GM23338 (cell line): ENCODE measurements at regions not wholly inside any gene's neighbourhood (a gene's known extent, or its start where the extent isn't known, plus 50 kb on each side); places are given as distances from the start of the nearest gene placed in this dataset.

Experiments
- ATAC-seq: fragments of 200-7000 bp; cut with Tn5 transposase; 3 replicates; pipeline ENCODE4 v1.9.1; 2020
- DNase-seq: peaks from one replicate; pipeline ENCODE4 v3.0.0-alpha.2; 2015; ENCODE audit warnings: low spot score
- H2AFZ ChIP-seq: fragments of 200-600 bp; sonication (generic); 2 replicates; pipeline ENCODE4 v1.8.0; 2016; ENCODE audit warnings: antibody characterized with exemption, mild to moderate bottlenecking, moderate library complexity
- H3F3A ChIP-seq: fragments of 200-600 bp; sonication (generic); replicated peaks from 2 replicates; pipeline ENCODE4 v1.8.0; 2017; ENCODE audit warnings: antibody characterized with exemption, mixed run types, low read depth
- H3K27ac ChIP-seq: fragments of 200-600 bp; sonication (generic); 2 replicates; pipeline ENCODE4 v1.6.1; 2016; ENCODE audit warnings: low read depth
- H3K27me3 ChIP-seq: fragments of 200-600 bp; sonication (generic); 2 replicates; pipeline ENCODE4 v1.8.0; 2016; ENCODE audit warnings: mild to moderate bottlenecking, mixed run types, moderate library complexity; ENCODE audit not compliant: insufficient read depth
- H3K36me3 ChIP-seq: fragments of 200-600 bp; sonication (generic); 2 replicates; pipeline ENCODE4 v1.8.0; 2016; ENCODE audit warnings: mild to moderate bottlenecking; ENCODE audit not compliant: insufficient read depth
- H3K4me1 ChIP-seq: fragments of 200-600 bp; sonication (generic); 2 replicates; pipeline ENCODE4 v1.8.0; 2016; ENCODE audit warnings: mild to moderate bottlenecking, moderate library complexity; ENCODE audit not compliant: insufficient read depth
- H3K4me2 ChIP-seq: fragments of 200-600 bp; sonication (generic); 2 replicates; pipeline ENCODE4 v1.7.1; 2017; ENCODE audit warnings: mixed run types
- H3K4me3 ChIP-seq: fragments of 200-600 bp; sonication (generic); 2 replicates; pipeline ENCODE4 v1.6.1; 2016; ENCODE audit warnings: mixed run types
- H3K79me2 ChIP-seq: fragments of 200-600 bp; sonication (generic); replicated peaks from 2 replicates; pipeline ENCODE4 v1.8.0; 2017; ENCODE audit warnings: mild to moderate bottlenecking; ENCODE audit not compliant: insufficient read depth
- H3K9me2 ChIP-seq: fragments of 200-600 bp; sonication (generic); 2 replicates; pipeline ENCODE4 v1.8.0; 2017; ENCODE audit not compliant: insufficient read depth
- H4K20me1 ChIP-seq: fragments of 200-600 bp; sonication (generic); replicated peaks from 2 replicates; pipeline ENCODE4 v1.8.0; 2017; ENCODE audit warnings: mild to moderate bottlenecking; ENCODE audit not compliant: insufficient read depth
- H3K27ac Mint-ChIP-seq: 2 replicates; pipeline ENCODE4 v1.8.0; 2020; ENCODE audit warnings: inconsistent platforms, mild to moderate bottlenecking, moderate library complexity, mixed read lengths
- H3K27me3 Mint-ChIP-seq: 3 replicates; pipeline ENCODE4 v1.8.0; 2022; ENCODE audit warnings: low read depth, mild to moderate bottlenecking, moderate library complexity, mixed read lengths, inconsistent platforms; ENCODE audit not compliant: insufficient read depth, poor library complexity
- H3K36me3 Mint-ChIP-seq: 3 replicates; pipeline ENCODE4 v1.8.0; 2021; ENCODE audit warnings: low read depth, mild to moderate bottlenecking, inconsistent platforms, moderate library complexity, mixed read lengths
- H3K4me1 Mint-ChIP-seq: 3 replicates; pipeline ENCODE4 v1.8.0; 2020; ENCODE audit warnings: mild to moderate bottlenecking, inconsistent platforms, mixed read lengths
- H3K4me3 Mint-ChIP-seq: 3 replicates; pipeline ENCODE4 v1.8.0; 2021; ENCODE audit warnings: moderate library complexity, mild to moderate bottlenecking, inconsistent platforms, mixed read lengths
- H3K9me3 Mint-ChIP-seq: 3 replicates; pipeline ENCODE4 v1.8.0; 2020; ENCODE audit warnings: moderate library complexity, mild to moderate bottlenecking, inconsistent platforms, mixed read lengths
- EZH2 ChIP-seq: fragments of 200-600 bp; sonication (generic); IDR thresholded peaks from one replicate; pipeline ENCODE4 v1.8.0; 2017; ENCODE audit warnings: antibody characterized with exemption, mild to moderate bottlenecking, low read depth; ENCODE audit not compliant: unreplicated experiment
- POLR2AphosphoS5 ChIP-seq: IDR thresholded peaks from 2 replicates; pipeline ENCODE4 v1.6.1; 2016; ENCODE audit warnings: antibody characterized with exemption, low read depth
- STAT1 ChIP-seq: IDR thresholded peaks from one replicate; pipeline ENCODE4 v1.6.1; 2016; ENCODE audit warnings: antibody characterized with exemption; ENCODE audit not compliant: unreplicated experiment
- ZNF331 ChIP-seq: fragments of 250-450 bp; sonication (Bioruptor Pico); IDR thresholded peaks from 2 replicates; pipeline ENCODE4 v1.5.0; 2020; ENCODE audit warnings: low read depth, mild to moderate bottlenecking, moderate library complexity
- TF ChIP-seq, protein P1 (sequence below): IDR thresholded peaks from one replicate; pipeline ENCODE4 v1.6.1; 2018; ENCODE audit warnings: antibody characterized with exemption; ENCODE audit not compliant: unreplicated experiment
- TF ChIP-seq, protein P2 (sequence below): IDR thresholded peaks from 2 replicates; pipeline ENCODE4 v1.6.1; 2016; ENCODE audit warnings: antibody characterized with exemption
- TF ChIP-seq, protein P3 (sequence below): fragments of 250-450 bp; sonication (Bioruptor Pico); IDR thresholded peaks from 2 replicates; pipeline ENCODE4 v1.5.0; 2020; ENCODE audit warnings: mild to moderate bottlenecking, moderate library complexity
- TF ChIP-seq, protein P4 (sequence below), 2 experiments: fragments of 200-600 bp in 1 of 2; sonication (generic) in 1 of 2; conservative IDR thresholded peaks; 2 replicates each; pipeline versions ENCODE4 v1.5.1 to v1.6.1; 2016 to 2017; ENCODE audit warnings: antibody characterized with exemption in 2 of 2, low read depth in 2 of 2, mild to moderate bottlenecking in 2 of 2, moderate library complexity in 1 of 2

DNA sequence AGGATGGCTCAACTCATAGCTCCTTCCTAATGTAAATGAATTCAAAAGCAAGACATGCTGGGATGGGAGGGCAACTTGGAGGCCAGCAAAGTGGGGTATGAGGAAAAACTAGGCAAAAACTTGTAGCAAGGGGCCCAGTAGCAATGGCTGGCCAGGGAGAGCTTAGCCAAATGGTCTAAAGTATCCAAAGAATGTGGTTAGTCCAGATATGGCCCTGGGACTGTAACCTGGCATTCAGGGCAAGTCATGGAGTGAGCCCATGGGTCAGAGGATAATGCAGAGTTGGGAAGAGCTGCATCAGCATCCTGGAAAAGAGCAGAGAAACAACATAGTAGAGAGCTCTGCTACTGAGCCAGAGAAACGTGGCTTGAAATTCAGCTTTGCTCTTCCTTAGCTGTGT is 191.7 kb downstream of the SUCLA2 start (continued):
- TF ChIP-seq, protein P1, sequence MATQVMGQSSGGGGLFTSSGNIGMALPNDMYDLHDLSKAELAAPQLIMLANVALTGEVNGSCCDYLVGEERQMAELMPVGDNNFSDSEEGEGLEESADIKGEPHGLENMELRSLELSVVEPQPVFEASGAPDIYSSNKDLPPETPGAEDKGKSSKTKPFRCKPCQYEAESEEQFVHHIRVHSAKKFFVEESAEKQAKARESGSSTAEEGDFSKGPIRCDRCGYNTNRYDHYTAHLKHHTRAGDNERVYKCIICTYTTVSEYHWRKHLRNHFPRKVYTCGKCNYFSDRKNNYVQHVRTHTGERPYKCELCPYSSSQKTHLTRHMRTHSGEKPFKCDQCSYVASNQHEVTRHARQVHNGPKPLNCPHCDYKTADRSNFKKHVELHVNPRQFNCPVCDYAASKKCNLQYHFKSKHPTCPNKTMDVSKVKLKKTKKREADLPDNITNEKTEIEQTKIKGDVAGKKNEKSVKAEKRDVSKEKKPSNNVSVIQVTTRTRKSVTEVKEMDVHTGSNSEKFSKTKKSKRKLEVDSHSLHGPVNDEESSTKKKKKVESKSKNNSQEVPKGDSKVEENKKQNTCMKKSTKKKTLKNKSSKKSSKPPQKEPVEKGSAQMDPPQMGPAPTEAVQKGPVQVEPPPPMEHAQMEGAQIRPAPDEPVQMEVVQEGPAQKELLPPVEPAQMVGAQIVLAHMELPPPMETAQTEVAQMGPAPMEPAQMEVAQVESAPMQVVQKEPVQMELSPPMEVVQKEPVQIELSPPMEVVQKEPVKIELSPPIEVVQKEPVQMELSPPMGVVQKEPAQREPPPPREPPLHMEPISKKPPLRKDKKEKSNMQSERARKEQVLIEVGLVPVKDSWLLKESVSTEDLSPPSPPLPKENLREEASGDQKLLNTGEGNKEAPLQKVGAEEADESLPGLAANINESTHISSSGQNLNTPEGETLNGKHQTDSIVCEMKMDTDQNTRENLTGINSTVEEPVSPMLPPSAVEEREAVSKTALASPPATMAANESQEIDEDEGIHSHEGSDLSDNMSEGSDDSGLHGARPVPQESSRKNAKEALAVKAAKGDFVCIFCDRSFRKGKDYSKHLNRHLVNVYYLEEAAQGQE: no peak
- TF ChIP-seq EZH2: no peak
- TF ChIP-seq, protein P2, sequence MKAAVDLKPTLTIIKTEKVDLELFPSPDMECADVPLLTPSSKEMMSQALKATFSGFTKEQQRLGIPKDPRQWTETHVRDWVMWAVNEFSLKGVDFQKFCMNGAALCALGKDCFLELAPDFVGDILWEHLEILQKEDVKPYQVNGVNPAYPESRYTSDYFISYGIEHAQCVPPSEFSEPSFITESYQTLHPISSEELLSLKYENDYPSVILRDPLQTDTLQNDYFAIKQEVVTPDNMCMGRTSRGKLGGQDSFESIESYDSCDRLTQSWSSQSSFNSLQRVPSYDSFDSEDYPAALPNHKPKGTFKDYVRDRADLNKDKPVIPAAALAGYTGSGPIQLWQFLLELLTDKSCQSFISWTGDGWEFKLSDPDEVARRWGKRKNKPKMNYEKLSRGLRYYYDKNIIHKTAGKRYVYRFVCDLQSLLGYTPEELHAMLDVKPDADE: no peak
- TF ChIP-seq ZNF331 (CRISPR knock-in tag): no peak
- no peak for TF ChIP-seq STAT1

DNA sequence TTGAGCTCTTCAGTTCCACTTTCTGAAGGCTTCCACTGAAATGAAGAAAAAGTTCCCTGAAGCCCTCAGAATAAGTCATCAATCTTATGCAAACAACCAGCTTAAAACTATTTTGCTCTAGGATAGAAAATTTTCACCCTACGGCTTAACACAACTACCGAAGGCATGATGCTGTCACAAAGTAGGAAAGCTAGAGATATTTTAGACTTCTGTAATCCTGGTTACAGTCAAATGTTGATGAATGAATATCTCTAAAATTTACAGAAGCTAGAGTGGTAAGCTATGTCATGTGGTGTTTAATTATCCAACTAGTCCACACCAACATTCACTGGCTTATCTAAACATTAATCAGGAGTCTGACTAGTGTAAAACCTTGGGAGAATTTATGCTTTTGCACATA is 197.9 kb downstream of the SUCLA2 start:
- no peak overlapping the region for H3K4me3 Mint-ChIP-seq
- Histone ChIP-seq H3K27ac (no peak overlapping the region), H3K79me2 (no peaks in the 10 kb centered on the region), H2AFZ (no peak overlapping the region), H3K4me2 (no peak overlapping the region), H3F3A (no peaks in the 10 kb centered on the region), H3K4me3 (no peak overlapping the region), H3K4me1 (no peaks in the 10 kb centered on the region), H4K20me1 (no peaks in the 10 kb centered on the region), H3K9me2 (no peaks in the 10 kb centered on the region; the same call in 1 of the 2 replicates), H3K27me3 (no peaks in the 10 kb centered on the region), H3K36me3 (no peaks in the 10 kb centered on the region)
- no peak overlapping the region for H3K27ac Mint-ChIP-seq
- ATAC-seq (no peak), DNase-seq (no peak)
- H3K9me3 Mint-ChIP-seq: peaks cover 8% of the 10 kb centered on the region
- H3K4me1 Mint-ChIP-seq: no peaks in the 10 kb centered on the region
- peaks cover 3% of the 10 kb centered on the region; the same call in 1 of the 3 replicates for H3K36me3 Mint-ChIP-seq
- H3K27me3 Mint-ChIP-seq: peaks cover 1% of the 10 kb centered on the region
- TF ChIP-seq, protein P2: no peak
- TF ChIP-seq STAT1 (no peak), POLR2AphosphoS5 (no peak), EZH2 (no peak)
- TF ChIP-seq, protein P3, sequence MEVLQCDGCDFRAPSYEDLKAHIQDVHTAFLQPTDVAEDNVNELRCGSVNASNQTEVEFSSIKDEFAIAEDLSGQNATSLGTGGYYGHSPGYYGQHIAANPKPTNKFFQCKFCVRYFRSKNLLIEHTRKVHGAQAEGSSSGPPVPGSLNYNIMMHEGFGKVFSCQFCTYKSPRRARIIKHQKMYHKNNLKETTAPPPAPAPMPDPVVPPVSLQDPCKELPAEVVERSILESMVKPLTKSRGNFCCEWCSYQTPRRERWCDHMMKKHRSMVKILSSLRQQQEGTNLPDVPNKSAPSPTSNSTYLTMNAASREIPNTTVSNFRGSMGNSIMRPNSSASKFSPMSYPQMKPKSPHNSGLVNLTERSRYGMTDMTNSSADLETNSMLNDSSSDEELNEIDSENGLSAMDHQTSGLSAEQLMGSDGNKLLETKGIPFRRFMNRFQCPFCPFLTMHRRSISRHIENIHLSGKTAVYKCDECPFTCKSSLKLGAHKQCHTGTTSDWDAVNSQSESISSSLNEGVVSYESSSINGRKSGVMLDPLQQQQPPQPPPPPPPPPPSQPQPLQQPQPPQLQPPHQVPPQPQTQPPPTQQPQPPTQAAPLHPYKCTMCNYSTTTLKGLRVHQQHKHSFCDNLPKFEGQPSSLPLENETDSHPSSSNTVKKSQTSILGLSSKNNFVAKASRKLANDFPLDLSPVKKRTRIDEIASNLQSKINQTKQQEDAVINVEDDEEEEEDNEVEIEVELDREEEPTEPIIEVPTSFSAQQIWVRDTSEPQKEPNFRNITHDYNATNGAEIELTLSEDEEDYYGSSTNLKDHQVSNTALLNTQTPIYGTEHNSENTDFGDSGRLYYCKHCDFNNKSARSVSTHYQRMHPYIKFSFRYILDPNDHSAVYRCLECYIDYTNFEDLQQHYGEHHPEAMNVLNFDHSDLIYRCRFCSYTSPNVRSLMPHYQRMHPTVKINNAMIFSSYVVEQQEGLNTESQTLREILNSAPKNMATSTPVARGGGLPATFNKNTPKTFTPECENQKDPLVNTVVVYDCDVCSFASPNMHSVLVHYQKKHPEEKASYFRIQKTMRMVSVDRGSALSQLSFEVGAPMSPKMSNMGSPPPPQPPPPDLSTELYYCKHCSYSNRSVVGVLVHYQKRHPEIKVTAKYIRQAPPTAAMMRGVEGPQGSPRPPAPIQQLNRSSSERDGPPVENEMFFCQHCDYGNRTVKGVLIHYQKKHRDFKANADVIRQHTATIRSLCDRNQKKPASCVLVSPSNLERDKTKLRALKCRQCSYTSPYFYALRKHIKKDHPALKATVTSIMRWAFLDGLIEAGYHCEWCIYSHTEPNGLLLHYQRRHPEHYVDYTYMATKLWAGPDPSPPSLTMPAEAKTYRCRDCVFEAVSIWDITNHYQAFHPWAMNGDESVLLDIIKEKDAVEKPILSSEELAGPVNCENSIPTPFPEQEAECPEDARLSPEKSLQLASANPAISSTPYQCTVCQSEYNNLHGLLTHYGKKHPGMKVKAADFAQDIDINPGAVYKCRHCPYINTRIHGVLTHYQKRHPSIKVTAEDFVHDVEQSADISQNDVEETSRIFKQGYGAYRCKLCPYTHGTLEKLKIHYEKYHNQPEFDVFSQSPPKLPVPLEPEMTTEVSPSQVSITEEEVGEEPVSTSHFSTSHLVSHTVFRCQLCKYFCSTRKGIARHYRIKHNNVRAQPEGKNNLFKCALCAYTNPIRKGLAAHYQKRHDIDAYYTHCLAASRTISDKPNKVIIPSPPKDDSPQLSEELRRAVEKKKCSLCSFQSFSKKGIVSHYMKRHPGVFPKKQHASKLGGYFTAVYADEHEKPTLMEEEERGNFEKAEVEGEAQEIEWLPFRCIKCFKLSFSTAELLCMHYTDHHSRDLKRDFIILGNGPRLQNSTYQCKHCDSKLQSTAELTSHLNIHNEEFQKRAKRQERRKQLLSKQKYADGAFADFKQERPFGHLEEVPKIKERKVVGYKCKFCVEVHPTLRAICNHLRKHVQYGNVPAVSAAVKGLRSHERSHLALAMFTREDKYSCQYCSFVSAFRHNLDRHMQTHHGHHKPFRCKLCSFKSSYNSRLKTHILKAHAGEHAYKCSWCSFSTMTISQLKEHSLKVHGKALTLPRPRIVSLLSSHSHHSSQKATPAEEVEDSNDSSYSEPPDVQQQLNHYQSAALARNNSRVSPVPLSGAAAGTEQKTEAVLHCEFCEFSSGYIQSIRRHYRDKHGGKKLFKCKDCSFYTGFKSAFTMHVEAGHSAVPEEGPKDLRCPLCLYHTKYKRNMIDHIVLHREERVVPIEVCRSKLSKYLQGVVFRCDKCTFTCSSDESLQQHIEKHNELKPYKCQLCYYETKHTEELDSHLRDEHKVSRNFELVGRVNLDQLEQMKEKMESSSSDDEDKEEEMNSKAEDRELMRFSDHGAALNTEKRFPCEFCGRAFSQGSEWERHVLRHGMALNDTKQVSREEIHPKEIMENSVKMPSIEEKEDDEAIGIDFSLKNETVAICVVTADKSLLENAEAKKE (CRISPR knock-in tag): no peak
- TF ChIP-seq, protein P4, sequence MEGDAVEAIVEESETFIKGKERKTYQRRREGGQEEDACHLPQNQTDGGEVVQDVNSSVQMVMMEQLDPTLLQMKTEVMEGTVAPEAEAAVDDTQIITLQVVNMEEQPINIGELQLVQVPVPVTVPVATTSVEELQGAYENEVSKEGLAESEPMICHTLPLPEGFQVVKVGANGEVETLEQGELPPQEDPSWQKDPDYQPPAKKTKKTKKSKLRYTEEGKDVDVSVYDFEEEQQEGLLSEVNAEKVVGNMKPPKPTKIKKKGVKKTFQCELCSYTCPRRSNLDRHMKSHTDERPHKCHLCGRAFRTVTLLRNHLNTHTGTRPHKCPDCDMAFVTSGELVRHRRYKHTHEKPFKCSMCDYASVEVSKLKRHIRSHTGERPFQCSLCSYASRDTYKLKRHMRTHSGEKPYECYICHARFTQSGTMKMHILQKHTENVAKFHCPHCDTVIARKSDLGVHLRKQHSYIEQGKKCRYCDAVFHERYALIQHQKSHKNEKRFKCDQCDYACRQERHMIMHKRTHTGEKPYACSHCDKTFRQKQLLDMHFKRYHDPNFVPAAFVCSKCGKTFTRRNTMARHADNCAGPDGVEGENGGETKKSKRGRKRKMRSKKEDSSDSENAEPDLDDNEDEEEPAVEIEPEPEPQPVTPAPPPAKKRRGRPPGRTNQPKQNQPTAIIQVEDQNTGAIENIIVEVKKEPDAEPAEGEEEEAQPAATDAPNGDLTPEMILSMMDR (conservative IDR thresholded peaks at IDR 0.05; ENCODE audit: low read depth in 2 of 2): no peak
